Memory B cell (primary cell): ENCODE measurements at regions not wholly inside any gene's neighbourhood (a gene's known extent, or its start where the extent isn't known, plus 50 kb on each side); places are given as distances from the start of the nearest gene placed in this dataset.

Experiments used
- ATAC-seq: fragments of 150-1000 bp; cut with Tn5 transposase; 2 replicates; pipeline ENCODE4 v1.10.0; 2021; ENCODE audit warnings: low read depth, mild to moderate bottlenecking, moderate library complexity
- DNase-seq, 2 donors: peaks; one replicate each; pipeline ENCODE4 v3.0.0; 2022; ENCODE audit warnings: low spot score in 2 of 2
- H3K27ac Mint-ChIP-seq: one replicate; pipeline ENCODE4 v1.8.0; 2022; ENCODE audit warnings: mild to moderate bottlenecking, moderate library complexity, mixed read lengths
- H3K27me3 Mint-ChIP-seq: one replicate; pipeline ENCODE4 v1.8.0; 2022; ENCODE audit warnings: mixed read lengths
- H3K36me3 Mint-ChIP-seq: one replicate; pipeline ENCODE4 v1.8.0; 2022; ENCODE audit warnings: mild to moderate bottlenecking, mixed read lengths
- H3K4me1 Mint-ChIP-seq: one replicate; pipeline ENCODE4 v1.8.0; 2022; ENCODE audit warnings: mixed read lengths
- H3K4me3 Mint-ChIP-seq: one replicate; pipeline ENCODE4 v1.8.0; 2022; ENCODE audit warnings: mild to moderate bottlenecking, moderate library complexity, mixed read lengths
- H3K9me3 Mint-ChIP-seq: one replicate; pipeline ENCODE4 v1.8.0; 2022; ENCODE audit warnings: mixed read lengths

DNA sequence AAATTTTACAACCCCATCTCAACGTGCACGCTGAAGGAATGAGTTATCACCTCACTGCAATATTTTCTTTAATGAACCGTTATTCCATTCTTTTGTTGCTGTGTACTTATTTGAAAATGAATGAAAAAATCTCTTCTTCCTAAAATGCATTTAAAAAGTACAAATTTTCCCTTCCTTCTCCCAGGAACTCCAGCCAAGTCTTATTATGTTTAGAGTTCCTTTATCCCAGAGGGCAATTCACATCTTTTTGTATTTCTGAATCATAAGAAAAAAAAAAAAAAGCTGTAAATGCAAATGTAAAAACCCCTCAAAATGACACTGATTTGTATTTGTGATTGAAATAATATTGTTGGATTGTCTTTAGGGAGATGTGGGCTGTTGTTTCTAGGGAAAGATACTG is 2194.3 kb upstream of the CELF4 start:
- no peak overlapping the region for H3K4me3 Mint-ChIP-seq
- DNase-seq (no peak), ATAC-seq (no peak)
- peaks cover 8% of the 10 kb centered on the region for H3K9me3 Mint-ChIP-seq
- no peaks in the 10 kb centered on the region for H3K27me3 Mint-ChIP-seq
- no peaks in the 10 kb centered on the region for H3K36me3 Mint-ChIP-seq
- no peak overlapping the region for H3K27ac Mint-ChIP-seq
- H3K4me1 Mint-ChIP-seq, result no peaks in the 10 kb centered on the region

- no peak for ATAC-seq
- H3K36me3 Mint-ChIP-seq, result no peaks in the 10 kb centered on the region
- H3K9me3 Mint-ChIP-seq, result peaks cover 14% of the 10 kb centered on the region
- DNase-seq, result no peak
- no peaks in the 10 kb centered on the region for H3K27me3 Mint-ChIP-seq
- H3K4me1 Mint-ChIP-seq, result no peaks in the 10 kb centered on the region
- no peak overlapping the region for H3K27ac Mint-ChIP-seq
- no peak overlapping the region for H3K4me3 Mint-ChIP-seq
Measured at GRCh38 chr18:39753178-39753577, 2187.6 kb upstream of the CELF4 start.

DNA sequence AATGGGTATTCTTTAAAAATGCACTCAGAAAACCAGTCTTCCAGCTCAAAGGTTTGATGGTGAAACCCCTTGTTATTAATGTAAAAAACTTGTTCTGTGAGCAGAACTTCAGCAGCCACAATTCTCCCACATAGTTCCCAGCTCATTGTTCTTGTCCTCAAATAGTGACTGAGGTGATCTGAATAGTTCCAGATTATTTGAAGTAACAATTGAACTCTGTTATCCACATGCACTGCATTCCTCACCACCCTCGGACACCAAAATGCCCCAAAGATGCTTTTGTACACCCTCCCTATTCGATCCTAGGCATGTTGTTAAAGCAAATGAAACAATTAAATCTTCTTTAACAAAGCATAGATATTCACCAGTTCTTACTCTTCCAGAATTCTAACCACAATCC is 2186.8 kb upstream of the CELF4 start:
- no peaks in the 10 kb centered on the region for H3K4me1 Mint-ChIP-seq
- H3K36me3 Mint-ChIP-seq, result no peaks in the 10 kb centered on the region
- peaks cover 11% of the 10 kb centered on the region for H3K9me3 Mint-ChIP-seq
- ATAC-seq (no peak), DNase-seq (no peak)
- no peak overlapping the region for H3K4me3 Mint-ChIP-seq
- no peak overlapping the region for H3K27ac Mint-ChIP-seq
- no peaks in the 10 kb centered on the region for H3K27me3 Mint-ChIP-seq

- Mint-ChIP-seq H3K36me3 (no peaks in the 10 kb centered on the region), H3K4me1 (no peaks in the 10 kb centered on the region), H3K27ac (no peak overlapping the region), H3K27me3 (no peaks in the 10 kb centered on the region), H3K9me3 (peaks cover 11% of the 10 kb centered on the region), H3K4me3 (no peak overlapping the region)
- ATAC-seq (no peak), DNase-seq (no peak)
Measured at GRCh38 chr18:39751921-39752320, 2186.3 kb upstream of the CELF4 start.

DNA sequence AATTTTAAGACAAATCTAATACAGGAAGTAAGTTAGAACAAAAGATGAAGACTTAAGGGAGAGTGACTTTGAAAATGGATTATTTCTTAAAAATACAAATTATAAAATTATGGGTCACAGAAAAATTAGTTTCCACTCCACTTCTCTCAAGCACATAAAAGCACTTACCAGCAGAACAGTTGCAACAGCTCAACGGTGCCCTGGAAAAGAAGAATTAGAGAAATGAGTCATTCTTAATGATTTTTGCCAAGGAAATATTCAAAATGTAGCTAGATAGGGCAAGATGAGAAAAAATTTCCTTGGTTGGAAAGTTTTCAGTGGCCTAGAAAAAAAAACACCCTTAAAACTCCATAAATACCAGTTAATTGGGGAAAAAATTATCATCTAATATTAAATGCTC is 2185.6 kb upstream of the CELF4 start:
- no peak for ATAC-seq
- DNase-seq, result no peak
- H3K9me3 Mint-ChIP-seq, result peaks cover 8% of the 10 kb centered on the region
- H3K4me1 Mint-ChIP-seq, result no peaks in the 10 kb centered on the region
- H3K27ac Mint-ChIP-seq, result no peak overlapping the region
- no peak overlapping the region for H3K4me3 Mint-ChIP-seq
- H3K36me3 Mint-ChIP-seq, result no peaks in the 10 kb centered on the region
- H3K27me3 Mint-ChIP-seq, result no peaks in the 10 kb centered on the region

DNA sequence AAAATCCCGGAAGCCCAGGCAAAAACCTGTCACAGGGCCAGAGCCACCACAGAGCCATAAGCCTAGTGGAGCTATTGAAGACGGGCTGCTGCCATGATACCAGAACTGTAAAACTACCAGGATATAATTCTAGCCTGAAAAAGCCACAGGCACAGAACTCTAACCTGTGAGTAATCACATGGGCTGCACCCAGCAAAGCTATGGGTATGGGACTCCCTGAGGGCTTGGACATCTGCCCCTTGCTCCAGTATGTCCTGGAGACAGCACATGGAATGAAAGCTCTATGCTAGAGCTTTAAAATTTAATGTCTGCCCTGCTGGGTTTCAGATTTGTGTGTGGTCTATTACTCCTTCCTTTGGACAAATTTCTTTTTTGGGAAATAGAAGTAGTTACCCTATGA is 2183.6 kb upstream of the CELF4 start:
- H3K4me3 Mint-ChIP-seq, result no peak overlapping the region
- H3K27me3 Mint-ChIP-seq, result no peaks in the 10 kb centered on the region
- no peak overlapping the region for H3K27ac Mint-ChIP-seq
- no peak for DNase-seq
- ATAC-seq, result no peak
- no peaks in the 10 kb centered on the region for H3K4me1 Mint-ChIP-seq
- H3K36me3 Mint-ChIP-seq, result no peaks in the 10 kb centered on the region
- H3K9me3 Mint-ChIP-seq, result peaks cover 5% of the 10 kb centered on the region

- DNase-seq, result no peak
- Mint-ChIP-seq H3K36me3 (no peaks in the 10 kb centered on the region), H3K9me3 (peaks cover 5% of the 10 kb centered on the region), H3K4me3 (no peak overlapping the region), H3K27ac (no peak overlapping the region), H3K27me3 (no peaks in the 10 kb centered on the region), H3K4me1 (no peaks in the 10 kb centered on the region)
- no peak for ATAC-seq
Measured at GRCh38 chr18:39748727-39749126, 2183.1 kb upstream of the CELF4 start.

GRCh38 chr18:39746201-39746600 is 2180.6 kb upstream of the CELF4 start:
- H3K36me3 Mint-ChIP-seq, result no peaks in the 10 kb centered on the region
- H3K27me3 Mint-ChIP-seq, result no peaks in the 10 kb centered on the region
- no peak overlapping the region for H3K27ac Mint-ChIP-seq
- H3K4me1 Mint-ChIP-seq, result no peaks in the 10 kb centered on the region
- DNase-seq, result no peak
- no peak overlapping the region for H3K4me3 Mint-ChIP-seq
- H3K9me3 Mint-ChIP-seq, result peaks cover 5% of the 10 kb centered on the region
- ATAC-seq, result no peak

DNA sequence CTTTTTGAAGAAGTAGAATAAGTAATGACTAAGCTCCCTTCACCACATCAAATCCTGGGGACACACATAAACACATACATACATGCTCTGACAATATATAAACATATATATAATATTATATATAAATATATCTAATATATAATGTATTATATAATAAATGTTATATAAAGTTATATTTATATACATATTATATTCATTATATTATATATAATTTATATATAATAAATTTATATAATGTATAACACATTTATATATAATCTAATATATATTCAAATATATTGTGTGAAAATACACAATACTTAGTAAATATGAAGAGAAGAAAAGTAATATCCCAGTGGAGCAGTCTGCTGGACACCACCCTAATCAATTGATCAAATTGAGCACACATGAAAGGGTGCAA is 2177.9 kb upstream of the CELF4 start:
- H3K27ac Mint-ChIP-seq, result no peak overlapping the region
- no peaks in the 10 kb centered on the region for H3K4me1 Mint-ChIP-seq
- no peak overlapping the region for H3K4me3 Mint-ChIP-seq
- ATAC-seq, result no peak
- H3K36me3 Mint-ChIP-seq, result no peaks in the 10 kb centered on the region
- H3K27me3 Mint-ChIP-seq, result no peaks in the 10 kb centered on the region
- peaks cover 2% of the 10 kb centered on the region for H3K9me3 Mint-ChIP-seq
- no peak for DNase-seq

- no peak overlapping the region for H3K27ac Mint-ChIP-seq
- no peak for DNase-seq
- H3K4me3 Mint-ChIP-seq, result no peak overlapping the region
- H3K36me3 Mint-ChIP-seq, result no peaks in the 10 kb centered on the region
- H3K4me1 Mint-ChIP-seq, result no peaks in the 10 kb centered on the region
- H3K27me3 Mint-ChIP-seq, result no peaks in the 10 kb centered on the region
- H3K9me3 Mint-ChIP-seq, result peaks cover 2% of the 10 kb centered on the region
- no peak for ATAC-seq
Measured at GRCh38 chr18:39741755-39742466, 2176.3 kb upstream of the CELF4 start.

- H3K27me3 Mint-ChIP-seq, result no peaks in the 10 kb centered on the region
- DNase-seq, result no peak
- no peak for ATAC-seq
Measured at GRCh38 chr18:39737869-39738268, 2172.3 kb upstream of the CELF4 start.

GRCh38 chr18:39732918-39733317 is 2167.3 kb upstream of the CELF4 start:
- no peaks in the 10 kb centered on the region for H3K27me3 Mint-ChIP-seq
- H3K27ac Mint-ChIP-seq, result no peak overlapping the region
- H3K36me3 Mint-ChIP-seq, result no peaks in the 10 kb centered on the region
- ATAC-seq, result no peak
- no peak for DNase-seq
- peaks cover 3% of the 10 kb centered on the region for H3K9me3 Mint-ChIP-seq
- no peak overlapping the region for H3K4me3 Mint-ChIP-seq
- no peaks in the 10 kb centered on the region for H3K4me1 Mint-ChIP-seq

More at GRCh38 chr18:39737869-39738268, 2172.3 kb upstream of the CELF4 start:
- Mint-ChIP-seq H3K36me3 (no peaks in the 10 kb centered on the region), H3K4me3 (no peak overlapping the region), H3K9me3 (peaks cover 5% of the 10 kb centered on the region), H3K27ac (no peak overlapping the region), H3K4me1 (no peaks in the 10 kb centered on the region)

DNA sequence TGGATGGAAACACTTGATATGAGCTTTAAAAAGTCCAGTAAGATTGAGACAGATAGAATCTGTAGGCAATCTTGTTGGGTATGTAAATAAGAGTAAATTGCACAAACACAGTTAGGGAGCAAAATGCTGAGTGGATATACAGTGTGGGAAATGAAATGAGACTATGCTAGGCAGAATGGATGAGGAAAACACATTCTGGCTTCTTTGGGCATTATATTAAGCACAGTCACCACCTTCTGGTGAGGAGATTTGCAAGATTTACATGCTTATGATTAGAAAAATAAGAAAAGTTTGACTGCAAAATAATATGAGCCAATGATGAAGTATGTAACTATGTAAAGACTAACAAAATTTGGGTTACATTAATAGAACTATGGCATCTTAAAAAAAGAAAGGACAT is 2165.0 kb upstream of the CELF4 start:
- H3K4me3 Mint-ChIP-seq, result no peak overlapping the region
- DNase-seq (no peak), ATAC-seq (no peak)
- peaks cover 3% of the 10 kb centered on the region for H3K9me3 Mint-ChIP-seq
- no peak overlapping the region for H3K27ac Mint-ChIP-seq
- H3K4me1 Mint-ChIP-seq, result no peaks in the 10 kb centered on the region
- no peaks in the 10 kb centered on the region for H3K36me3 Mint-ChIP-seq
- H3K27me3 Mint-ChIP-seq, result no peaks in the 10 kb centered on the region

DNA sequence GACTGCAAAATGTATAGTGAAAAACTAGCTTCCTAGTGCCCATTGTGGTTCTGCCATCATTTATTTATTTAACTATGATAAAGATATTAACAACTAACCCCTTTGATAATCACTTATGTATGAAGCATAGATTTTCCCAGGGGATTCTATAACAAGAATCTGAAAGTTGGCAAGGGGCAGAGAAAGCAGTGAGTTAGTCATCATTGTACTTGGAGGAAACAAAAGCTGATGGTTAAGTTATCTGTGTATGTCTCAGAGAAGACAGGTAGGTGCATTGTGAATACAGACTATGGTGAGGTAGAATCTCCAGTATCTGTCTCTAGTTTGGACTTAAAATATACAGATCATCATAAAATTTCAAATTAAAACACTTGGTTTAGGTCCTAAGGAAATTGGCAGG is 2159.1 kb upstream of the CELF4 start:
- H3K9me3 Mint-ChIP-seq, result no peaks in the 10 kb centered on the region
- no peak overlapping the region for H3K27ac Mint-ChIP-seq
- no peak overlapping the region for H3K4me3 Mint-ChIP-seq
- H3K36me3 Mint-ChIP-seq, result no peaks in the 10 kb centered on the region
- H3K4me1 Mint-ChIP-seq, result no peaks in the 10 kb centered on the region
- no peak for ATAC-seq
- DNase-seq, result no peak
- no peaks in the 10 kb centered on the region for H3K27me3 Mint-ChIP-seq

GRCh38 chr18:39721712-39722111 is 2156.1 kb upstream of the CELF4 start:
- no peaks in the 10 kb centered on the region for H3K4me1 Mint-ChIP-seq
- H3K27me3 Mint-ChIP-seq, result no peaks in the 10 kb centered on the region
- no peak overlapping the region for H3K4me3 Mint-ChIP-seq
- no peaks in the 10 kb centered on the region for H3K36me3 Mint-ChIP-seq
- DNase-seq (no peak), ATAC-seq (no peak)
- no peak overlapping the region for H3K27ac Mint-ChIP-seq
- peaks cover 2% of the 10 kb centered on the region for H3K9me3 Mint-ChIP-seq
